Inferior parietal cortex (tissue), 1 donor: ENCODE measurements at regions not wholly inside any gene's neighbourhood (a gene's known extent, or its start where the extent isn't known, plus 50 kb on each side); places are given as distances from the start of the nearest gene placed in this dataset.

ENCODE experiments used
- DNase-seq: peaks from one replicate; pipeline ENCODE4 v3.0.0-alpha.2; 2016; ENCODE audit errors: extremely low spot score

GRCh38 chr18:60554967-60555366 is 182.4 kb upstream of the MC4R start:
- DNase-seq = no peak

GRCh38 chr18:60555625-60556024 is 183.1 kb upstream of the MC4R start:
- no peak for DNase-seq

GRCh38 chr18:60556326-60556725 is 183.8 kb upstream of the MC4R start:
- DNase-seq = no peak

- no peak for DNase-seq
Observed at GRCh38 chr18:60560071-60560470, 187.5 kb upstream of the MC4R start.

GRCh38 chr18:60563082-60563481 is 190.5 kb upstream of the MC4R start:
- no peak for DNase-seq

- no peak for DNase-seq
Observed at GRCh38 chr18:60568220-60568619, 195.6 kb upstream of the MC4R start.

GRCh38 chr18:60570172-60570571 is 197.6 kb upstream of the MC4R start:
- DNase-seq = no peak

- no peak for DNase-seq
Observed at GRCh38 chr18:60577457-60577856, 204.9 kb upstream of the MC4R start.

- DNase-seq = no peak
Observed at GRCh38 chr18:60585670-60586069, 213.1 kb upstream of the MC4R start.

GRCh38 chr18:60593249-60593648 is 220.7 kb upstream of the MC4R start:
- no peak for DNase-seq

GRCh38 chr18:60596928-60597327 is 224.4 kb upstream of the MC4R start:
- DNase-seq = no peak

GRCh38 chr18:60599267-60599666 is 226.7 kb upstream of the MC4R start:
- DNase-seq = no peak

- DNase-seq = no peak
Observed at GRCh38 chr18:60599995-60600394, 227.4 kb upstream of the MC4R start.

- DNase-seq = no peak
Observed at GRCh38 chr18:60601249-60601648, 228.7 kb upstream of the MC4R start.

- no peak for DNase-seq
Observed at GRCh38 chr18:60623331-60623730, 250.8 kb upstream of the MC4R start.

- no peak for DNase-seq
Observed at GRCh38 chr18:60624207-60624606, 251.6 kb upstream of the MC4R start.

- no peak for DNase-seq
Observed at GRCh38 chr18:60639836-60640235, 267.3 kb upstream of the MC4R start.

- DNase-seq = no peak
Observed at GRCh38 chr18:60643009-60643408, 270.4 kb upstream of the MC4R start.

GRCh38 chr18:60646725-60647124 is 274.1 kb upstream of the MC4R start:
- no peak for DNase-seq

- DNase-seq = peak; percentile 29
Observed at GRCh38 chr18:60649107-60649506, 276.5 kb upstream of the MC4R start.

- DNase-seq = peak; percentile 25
Observed at GRCh38 chr18:60649842-60650536, 277.4 kb upstream of the MC4R start.

GRCh38 chr18:60654298-60654697 is 281.7 kb upstream of the MC4R start:
- no peak for DNase-seq

- no peak for DNase-seq
Observed at GRCh38 chr18:60656553-60656952, 284.0 kb upstream of the MC4R start.

GRCh38 chr18:60662491-60662890 is 289.9 kb upstream of the MC4R start:
- DNase-seq = no peak
